ENCODE measurements at regions not wholly inside any gene's neighbourhood (a gene's known extent, or its start where the extent isn't known, plus 50 kb on each side); places are given as distances from the start of the nearest gene placed in this dataset.

- no peaks in the 10 kb centered on the region for H3K9me3 ChIP-seq
- no peaks in the 10 kb centered on the region for H3K27me3 ChIP-seq
- H3K27ac ChIP-seq, result no peak overlapping the region
- H3K36me3 ChIP-seq, result no peaks in the 10 kb centered on the region
- no peak overlapping the region for H3K4me3 ChIP-seq
- DNase-seq, result no peak
- no peak for TF ChIP-seq POLR2A (IDR thresholded peaks at IDR 0.05)
- TF ChIP-seq EP300 (IDR thresholded peaks at IDR 0.05), result no peak
- TF ChIP-seq POLR2AphosphoS5 (IDR thresholded peaks at IDR 0.05), result no peak
- no peak for TF ChIP-seq CTCF (IDR thresholded peaks at IDR 0.05)
- 61 to 65% methylated on average over 3 of the region's 3 CpGs for WGBS, 2 donors
- no peak for ATAC-seq (ENCODE audit: low FRiP score in 2 of 2)
- H3K4me1 ChIP-seq, result no peaks in the 10 kb centered on the region
These were observed 56.3 kb upstream of the NCKAP5 start for GRCh38 chr2:133624551-133624950.

- Histone ChIP-seq H3K4me1 (no peaks in the 10 kb centered on the region), H3K27me3 (no peaks in the 10 kb centered on the region), H3K4me3 (no peak overlapping the region), H3K27ac (no peak overlapping the region), H3K36me3 (no peaks in the 10 kb centered on the region), H3K9me3 (no peaks in the 10 kb centered on the region)
- TF ChIP-seq CTCF (IDR thresholded peaks at IDR 0.05), result no peak
- no peak for TF ChIP-seq POLR2A (IDR thresholded peaks at IDR 0.05)
- TF ChIP-seq EP300 (IDR thresholded peaks at IDR 0.05), result no peak
- no peak for TF ChIP-seq POLR2AphosphoS5 (IDR thresholded peaks at IDR 0.05)
- DNase-seq (no peak), ATAC-seq (ENCODE audit: low FRiP score in 2 of 2) (no peak)
- 69 to 94% methylated on average over 1 of the region's 1 CpG for whole genome bisulfite sequencing, 2 donors
These were observed 59.5 kb upstream of the NCKAP5 start for GRCh38 chr2:133627741-133628140.

GRCh38 chr2:133633309-133633708 is 65.0 kb upstream of the NCKAP5 start:
- peak in 1 of 2 donors; percentile 11 for ATAC-seq (ENCODE audit: low FRiP score in 2 of 2)
- DNase-seq, result no peak
- H3K4me1 ChIP-seq, result no peaks in the 10 kb centered on the region
- H3K36me3 ChIP-seq, result no peaks in the 10 kb centered on the region
- no peak overlapping the region for H3K27ac ChIP-seq
- 90 to 93% methylated on average over 7 of the region's 7 CpGs for WGBS, 2 donors
- no peaks in the 10 kb centered on the region for H3K27me3 ChIP-seq
- TF ChIP-seq CTCF (IDR thresholded peaks at IDR 0.05) (no peak), POLR2A (IDR thresholded peaks at IDR 0.05) (no peak), EP300 (IDR thresholded peaks at IDR 0.05) (no peak), POLR2AphosphoS5 (IDR thresholded peaks at IDR 0.05) (no peak)
- H3K9me3 ChIP-seq, result no peaks in the 10 kb centered on the region
- no peak overlapping the region for H3K4me3 ChIP-seq

- Histone ChIP-seq H3K27ac (no peak overlapping the region), H3K9me3 (no peaks in the 10 kb centered on the region), H3K4me3 (no peak overlapping the region), H3K36me3 (no peaks in the 10 kb centered on the region), H3K27me3 (no peaks in the 10 kb centered on the region), H3K4me1 (no peaks in the 10 kb centered on the region)
- DNase-seq (no peak), ATAC-seq (ENCODE audit: low FRiP score in 2 of 2) (peak; percentile 30 to 95)
- TF ChIP-seq EP300 (IDR thresholded peaks at IDR 0.05), result no peak
- no peak for TF ChIP-seq CTCF (IDR thresholded peaks at IDR 0.05)
- no peak for TF ChIP-seq POLR2AphosphoS5 (IDR thresholded peaks at IDR 0.05)
- TF ChIP-seq POLR2A (IDR thresholded peaks at IDR 0.05), result no peak
- WGBS, 2 donors, result 76% methylated on average over 8 of the region's 8 CpGs
These were observed 65.7 kb upstream of the NCKAP5 start for GRCh38 chr2:133633881-133634409.

- DNase-seq (no peak), ATAC-seq (ENCODE audit: low FRiP score in 2 of 2) (no peak)
- H3K9me3 ChIP-seq, result no peaks in the 10 kb centered on the region
- H3K27ac ChIP-seq, result no peak overlapping the region
- no peaks in the 10 kb centered on the region for H3K4me1 ChIP-seq
- H3K27me3 ChIP-seq, result no peaks in the 10 kb centered on the region
- H3K4me3 ChIP-seq, result no peak overlapping the region
- no peaks in the 10 kb centered on the region for H3K36me3 ChIP-seq
- TF ChIP-seq CTCF (IDR thresholded peaks at IDR 0.05) (no peak), POLR2AphosphoS5 (IDR thresholded peaks at IDR 0.05) (no peak), POLR2A (IDR thresholded peaks at IDR 0.05) (no peak), EP300 (IDR thresholded peaks at IDR 0.05) (no peak)
These were observed 66.9 kb upstream of the NCKAP5 start for GRCh38 chr2:133635131-133635530.

All from upper lobe of left lung (tissue), 6 donors.